SHP77 (cell line): ENCODE measurements at regions not wholly inside any gene's neighbourhood (a gene's known extent, or its start where the extent isn't known, plus 50 kb on each side); places are given as distances from the start of the nearest gene placed in this dataset.

Experiments used
- DNase-seq, 2 experiments: peaks; one replicate each; lab custom pipeline; 2025; lab: John Stamatoyannopoulos, UW

GRCh38 chr2:10520154-10520553 is 72.0 kb upstream of the ODC1 start:
- DNase-seq: peak; percentile 26 to 36

- no peak for DNase-seq
Observed at GRCh38 chr2:10519394-10519740, 71.2 kb upstream of the ODC1 start.

- DNase-seq: no peak
Observed at GRCh38 chr2:10518470-10519393, 70.6 kb upstream of the ODC1 start.

- no peak for DNase-seq
Observed at GRCh38 chr2:10517351-10518043, 69.4 kb upstream of the ODC1 start.

GRCh38 chr2:10515887-10516286 is 67.8 kb upstream of the ODC1 start:
- no peak for DNase-seq

- no peak for DNase-seq
Observed at GRCh38 chr2:10514743-10515142, 66.6 kb upstream of the ODC1 start.

- no peak for DNase-seq
Observed at GRCh38 chr2:10514273-10514672, 66.1 kb upstream of the ODC1 start.

- no peak for DNase-seq
Observed at GRCh38 chr2:10513201-10513600, 65.1 kb upstream of the ODC1 start.

GRCh38 chr2:10508038-10508437 is 59.9 kb upstream of the ODC1 start:
- DNase-seq: no peak

GRCh38 chr2:10507106-10507505 is 59.0 kb upstream of the ODC1 start:
- DNase-seq: no peak

- no peak for DNase-seq
Observed at GRCh38 chr2:10504994-10505820, 57.1 kb upstream of the ODC1 start.

- DNase-seq: no peak
Observed at GRCh38 chr2:10504370-10504993, 56.4 kb upstream of the ODC1 start.

GRCh38 chr2:10502803-10503107 is 54.6 kb upstream of the ODC1 start:
- no peak for DNase-seq

- no peak for DNase-seq
Observed at GRCh38 chr2:10501980-10502802, 54.1 kb upstream of the ODC1 start.

- no peak for DNase-seq
Observed at GRCh38 chr2:10501451-10501961, 53.4 kb upstream of the ODC1 start.

- DNase-seq: no peak
Observed at GRCh38 chr2:10500601-10501361, 52.7 kb upstream of the ODC1 start.

GRCh38 chr2:10499911-10500521 is 51.9 kb upstream of the ODC1 start:
- no peak for DNase-seq

- no peak for DNase-seq
Observed at GRCh38 chr2:10499275-10499907, 51.3 kb upstream of the ODC1 start.

GRCh38 chr2:10498525-10499274 is 50.6 kb upstream of the ODC1 start:
- no peak for DNase-seq
